ENCODE measurements at regions not wholly inside any gene's neighbourhood (a gene's known extent, or its start where the extent isn't known, plus 50 kb on each side); places are given as distances from the start of the nearest gene placed in this dataset.

GRCh38 chr5:174396541-174396940 lies 327.8 kb upstream of the MSX2 start:
- no peak for DNase-seq (ENCODE audit: low spot score)
- no peak overlapping the region for H3K27ac ChIP-seq
- no peak overlapping the region for H3K4me3 ChIP-seq
- no peak for TF ChIP-seq CTCF (IDR thresholded peaks at IDR 0.05)

- TF ChIP-seq CTCF (IDR thresholded peaks at IDR 0.05) = no peak
- Histone ChIP-seq H3K4me3 (no peak overlapping the region), H3K27ac (no peak overlapping the region)
- no peak for DNase-seq (ENCODE audit: low spot score)
These were observed 327.2 kb upstream of the MSX2 start for GRCh38 chr5:174397206-174397605.

- Histone ChIP-seq H3K27ac (no peak overlapping the region), H3K4me3 (no peak overlapping the region)
- DNase-seq (ENCODE audit: low spot score) = no peak
- TF ChIP-seq CTCF (IDR thresholded peaks at IDR 0.05) = no peak
These were observed 326.2 kb upstream of the MSX2 start for GRCh38 chr5:174398171-174398570.

- H3K4me3 ChIP-seq = no peak overlapping the region
- no peak for DNase-seq (ENCODE audit: low spot score)
- TF ChIP-seq CTCF (IDR thresholded peaks at IDR 0.05) = no peak
- H3K27ac ChIP-seq = no peak overlapping the region
These were observed 325.0 kb upstream of the MSX2 start for GRCh38 chr5:174399411-174399810.

GRCh38 chr5:174400461-174400860 lies 323.9 kb upstream of the MSX2 start:
- no peak for DNase-seq (ENCODE audit: low spot score)
- no peak overlapping the region for H3K27ac ChIP-seq
- no peak for TF ChIP-seq CTCF (IDR thresholded peaks at IDR 0.05)
- no peak overlapping the region for H3K4me3 ChIP-seq

GRCh38 chr5:174401793-174402192 lies 322.6 kb upstream of the MSX2 start:
- no peak for TF ChIP-seq CTCF (IDR thresholded peaks at IDR 0.05)
- DNase-seq (ENCODE audit: low spot score) = no peak
- Histone ChIP-seq H3K27ac (no peak overlapping the region), H3K4me3 (no peak overlapping the region)

- no peak for DNase-seq (ENCODE audit: low spot score)
- TF ChIP-seq CTCF (IDR thresholded peaks at IDR 0.05) = no peak
- no peak overlapping the region for H3K27ac ChIP-seq
- H3K4me3 ChIP-seq = no peak overlapping the region
These were observed 322.1 kb upstream of the MSX2 start for GRCh38 chr5:174402222-174402812.

All from coronary artery (tissue), 2 donors.